Spleen (tissue), 11 donors: ENCODE measurements at regions not wholly inside any gene's neighbourhood (a gene's known extent, or its start where the extent isn't known, plus 50 kb on each side); places are given as distances from the start of the nearest gene placed in this dataset.
A peak's percentile ranks its signal among the peaks of the same experiment; 100 is the strongest.

Source experiments
- DNase-seq: peaks from one replicate; pipeline ENCODE4 v3.0.0-alpha.2; 2020
- H3K27ac ChIP-seq, 8 donors: fragments of 200-600 bp; sonication (generic) in 7 of 8; 1 replicate in 4 of 8; 2 replicates in 4 of 8; pipeline versions ENCODE4 v1.5.0 to v1.8.0; 2016 to 2021; ENCODE audit warnings: inconsistent platforms in 4 of 8, mild to moderate bottlenecking in 4 of 8, moderate library complexity in 1 of 8
- H3K27me3 ChIP-seq, 7 donors: fragments of 200-600 bp; sonication (generic) in 6 of 7; replicated peaks in 1 of 7; 1 replicate in 4 of 7; 2 replicates in 3 of 7; pipeline versions ENCODE4 v1.5.0 to v1.8.0; 2016 to 2021; ENCODE audit warnings: inconsistent platforms in 3 of 7, mild to moderate bottlenecking in 1 of 7
- H3K36me3 ChIP-seq, 6 donors: fragments of 200-600 bp; sonication (generic) in 5 of 6; 1 replicate in 4 of 6; 2 replicates in 2 of 6; pipeline versions ENCODE4 v1.5.0 to v1.8.0; 2016 to 2021; ENCODE audit warnings: inconsistent platforms in 2 of 6
- H3K4me1 ChIP-seq, 6 donors: fragments of 200-600 bp; sonication (generic) in 5 of 6; 1 replicate in 3 of 6; 2 replicates in 3 of 6; pipeline versions ENCODE4 v1.5.0 to v1.8.0; 2016 to 2021; ENCODE audit warnings: inconsistent platforms in 3 of 6
- H3K4me3 ChIP-seq, 8 donors: fragments of 200-600 bp; sonication (generic) in 7 of 8; 1 replicate in 4 of 8; 2 replicates in 4 of 8; pipeline versions ENCODE4 v1.5.0 to v1.8.0; 2016 to 2021; ENCODE audit warnings: inconsistent platforms in 4 of 8, mild to moderate bottlenecking in 4 of 8, moderate library complexity in 2 of 8
- H3K9me3 ChIP-seq, 8 donors: fragments of 200-600 bp; sonication (generic) in 7 of 8; 1 replicate in 4 of 8; 2 replicates in 4 of 8; pipeline versions ENCODE4 v1.5.0 to v1.8.0; 2016 to 2021; ENCODE audit warnings: inconsistent platforms in 4 of 8
- POLR2A ChIP-seq, 3 donors: fragments of 450-650 bp; IDR thresholded peaks; one replicate each; pipeline ENCODE4 v1.5.1; 2017; ENCODE audit warnings: antibody characterized with exemption in 3 of 3, mild to moderate bottlenecking in 1 of 3
- POLR2AphosphoS5 ChIP-seq, 3 donors: sonication (generic); formaldehyde crosslinking; IDR thresholded peaks; one replicate each; pipeline ENCODE4 v1.5.1; 2017; ENCODE audit warnings: antibody characterized with exemption in 3 of 3
- WGBS, 5 donors: extraction: QIAGEN DNeasy Blood & Tissue Kit in 3 of 5; methylation state at CpG; one replicate each; pipeline versions ENCODE4 v1.1.5 to v1.1.7; 2013 to 2018; 5-methylcytosine and 5-hydroxymethylcytosine counted together
- intact Hi-C: fragments of 100-400 bp; cut with DNase I; formaldehyde crosslinking; loops from one replicate; pipeline ENCODE4 v1.15.0; 2023; ENCODE audit warnings: low total_unique reads
- TF ChIP-seq, protein P1 (sequence below), 11 experiments: fragments of 200-600 bp in 7 of 11; fragments of 450-650 bp in 4 of 11; sonication (generic) in 4 of 11; IDR thresholded peaks in 8 of 11; conservative IDR thresholded peaks in 3 of 11; 1 replicate in 7 of 11; 2 replicates in 4 of 11; pipeline versions ENCODE4 v1.4.0 to v1.8.0; 2016 to 2021; ENCODE audit warnings: antibody characterized with exemption in 11 of 11, inconsistent platforms in 4 of 11, mild to moderate bottlenecking in 1 of 11
- donor health status: healthy with polysubstance abuse.
- donor health status: DM: no; HTN: no; CAD: no; lungs with moderate emphysema.
- donor health status: DM: no; HTN: no; CAD: no.
- donor health status: Bipolar disorder and iron deficiency.
- donor health status: healthy.
- donor health status: DM: no; HTN: no; CAD: no.
- donor health status: DM: yes; HTN: yes; CAD: no.

DNA sequence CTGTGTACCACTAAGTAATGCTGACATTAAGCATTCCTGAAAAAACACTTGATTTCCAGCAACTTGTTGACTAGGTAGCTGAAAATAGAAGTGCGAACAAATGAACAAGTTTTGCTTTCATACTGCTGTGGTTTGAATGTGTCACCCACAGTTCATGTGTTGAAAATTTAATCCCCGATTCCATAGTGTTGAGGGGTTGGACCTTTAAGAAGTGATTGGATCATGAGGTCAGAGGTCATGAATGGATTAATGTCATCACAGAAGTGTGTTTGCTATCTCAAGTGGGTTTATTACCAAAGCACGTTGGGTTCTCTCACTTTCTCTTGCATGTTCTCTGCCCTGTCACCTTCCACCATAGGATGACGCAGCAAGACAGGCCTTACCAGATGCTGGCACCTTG lies 568.5 kb downstream of the UTRN start:
- intact Hi-C loops, result no loop called here
- H3K36me3 ChIP-seq, result peaks cover 0 to 54% (median 25%) of the 10 kb centered on the region in 6 donors
- 67 to 86% (median 79%) methylated on average over 4 of the region's 4 CpGs for WGBS, 5 donors
- no peaks in the 10 kb centered on the region for H3K27me3 ChIP-seq
- H3K9me3 ChIP-seq, result no peaks in the 10 kb centered on the region
- TF ChIP-seq POLR2A (IDR thresholded peaks at IDR 0.05), result no peak
- peak in 1 of 3 donors; percentile 38 for TF ChIP-seq POLR2AphosphoS5 (IDR thresholded peaks at IDR 0.05)
- H3K4me3 ChIP-seq, result no peak overlapping the region
- H3K27ac ChIP-seq, result no peak overlapping the region
- no peaks in the 10 kb centered on the region for H3K4me1 ChIP-seq
- no peak for DNase-seq

GRCh38 chr6:144854654-144855053 lies 569.5 kb downstream of the UTRN start:
- intact Hi-C loops, result no loop called here
- H3K27me3 ChIP-seq, result no peaks in the 10 kb centered on the region
- 46 to 91% (median 73%) methylated on average over 1 of the region's 1 CpG for WGBS, 5 donors
- H3K4me1 ChIP-seq, result no peaks in the 10 kb centered on the region
- H3K36me3 ChIP-seq, result peaks cover 0 to 43% (median 23%) of the 10 kb centered on the region in 6 donors
- no peak for DNase-seq
- TF ChIP-seq POLR2A (IDR thresholded peaks at IDR 0.05), result no peak
- peak in 2 of 3 donors; percentile 28 to 59 for TF ChIP-seq POLR2AphosphoS5 (IDR thresholded peaks at IDR 0.05)
- TF ChIP-seq, protein P1, sequence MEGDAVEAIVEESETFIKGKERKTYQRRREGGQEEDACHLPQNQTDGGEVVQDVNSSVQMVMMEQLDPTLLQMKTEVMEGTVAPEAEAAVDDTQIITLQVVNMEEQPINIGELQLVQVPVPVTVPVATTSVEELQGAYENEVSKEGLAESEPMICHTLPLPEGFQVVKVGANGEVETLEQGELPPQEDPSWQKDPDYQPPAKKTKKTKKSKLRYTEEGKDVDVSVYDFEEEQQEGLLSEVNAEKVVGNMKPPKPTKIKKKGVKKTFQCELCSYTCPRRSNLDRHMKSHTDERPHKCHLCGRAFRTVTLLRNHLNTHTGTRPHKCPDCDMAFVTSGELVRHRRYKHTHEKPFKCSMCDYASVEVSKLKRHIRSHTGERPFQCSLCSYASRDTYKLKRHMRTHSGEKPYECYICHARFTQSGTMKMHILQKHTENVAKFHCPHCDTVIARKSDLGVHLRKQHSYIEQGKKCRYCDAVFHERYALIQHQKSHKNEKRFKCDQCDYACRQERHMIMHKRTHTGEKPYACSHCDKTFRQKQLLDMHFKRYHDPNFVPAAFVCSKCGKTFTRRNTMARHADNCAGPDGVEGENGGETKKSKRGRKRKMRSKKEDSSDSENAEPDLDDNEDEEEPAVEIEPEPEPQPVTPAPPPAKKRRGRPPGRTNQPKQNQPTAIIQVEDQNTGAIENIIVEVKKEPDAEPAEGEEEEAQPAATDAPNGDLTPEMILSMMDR (IDR thresholded peaks at IDR 0.05 in 8 of 11, conservative IDR thresholded peaks at IDR 0.05 in 3 of 11), result no peak
- H3K4me3 ChIP-seq, result no peak overlapping the region
- H3K27ac ChIP-seq, result no peak overlapping the region
- no peaks in the 10 kb centered on the region for H3K9me3 ChIP-seq

- TF ChIP-seq, protein P1 (IDR thresholded peaks at IDR 0.05 in 8 of 11, conservative IDR thresholded peaks at IDR 0.05 in 3 of 11), result no peak
- no peak for TF ChIP-seq POLR2A (IDR thresholded peaks at IDR 0.05)
- no peak for TF ChIP-seq POLR2AphosphoS5 (IDR thresholded peaks at IDR 0.05)
- no peak for DNase-seq
- intact Hi-C loops, result no loop called here
- Histone ChIP-seq H3K27ac (no peak overlapping the region), H3K27me3 (no peaks in the 10 kb centered on the region), H3K4me1 (no peaks in the 10 kb centered on the region), H3K4me3 (no peak overlapping the region), H3K9me3 (no peaks in the 10 kb centered on the region), H3K36me3 (peaks cover 0 to 36% (median 20%) of the 10 kb centered on the region in 6 donors)
Measured at GRCh38 chr6:144855375-144855774, 570.2 kb downstream of the UTRN start.

- intact Hi-C loops, result no loop called here
- Histone ChIP-seq H3K27me3 (no peaks in the 10 kb centered on the region), H3K27ac (no peak overlapping the region), H3K9me3 (no peaks in the 10 kb centered on the region), H3K36me3 (peaks cover 0 to 30% (median 15%) of the 10 kb centered on the region in 6 donors), H3K4me1 (no peaks in the 10 kb centered on the region), H3K4me3 (no peak overlapping the region)
- no peak for DNase-seq
- WGBS, 5 donors, result 79 to 100% (median 95%) methylated on average over 2 of the region's 2 CpGs
- TF ChIP-seq POLR2A (IDR thresholded peaks at IDR 0.05), result no peak
- TF ChIP-seq POLR2AphosphoS5 (IDR thresholded peaks at IDR 0.05), result peak in 1 of 3 donors; percentile 44
Measured at GRCh38 chr6:144855812-144856531, 570.8 kb downstream of the UTRN start.

- WGBS, 5 donors, result 88 to 98% (median 94%) methylated on average over 3 of the region's 3 CpGs
- TF ChIP-seq, protein P1 (IDR thresholded peaks at IDR 0.05 in 8 of 11, conservative IDR thresholded peaks at IDR 0.05 in 3 of 11), result no peak
- TF ChIP-seq POLR2AphosphoS5 (IDR thresholded peaks at IDR 0.05), result no peak
- peaks cover 0 to 24% (median 11%) of the 10 kb centered on the region in 6 donors for H3K36me3 ChIP-seq
- H3K27ac ChIP-seq, result no peak overlapping the region
- no peaks in the 10 kb centered on the region for H3K9me3 ChIP-seq
- no peak overlapping the region for H3K4me3 ChIP-seq
- no peaks in the 10 kb centered on the region for H3K27me3 ChIP-seq
- intact Hi-C loops, result no loop called here
- H3K4me1 ChIP-seq, result no peaks in the 10 kb centered on the region
- no peak for DNase-seq
Measured at GRCh38 chr6:144856622-144857021, 571.5 kb downstream of the UTRN start.
